HG02852 (cell line): ENCODE measurements at regions not wholly inside any gene's neighbourhood (a gene's known extent, or its start where the extent isn't known, plus 50 kb on each side); places are given as distances from the start of the nearest gene placed in this dataset.

Experiments
- ATAC-seq: cut with Tn5 transposase; IDR thresholded peaks from one replicate; pipeline ENCODE4 v1.9.1; 2021; ENCODE audit warnings: mild to moderate bottlenecking, moderate library complexity; ENCODE audit not compliant: unreplicated experiment

- no peak for ATAC-seq
Measured at GRCh38 chr12:31868965-31869364, 90.2 kb upstream of the RESF1 start.

GRCh38 chr12:31867292-31867691 lies 91.9 kb upstream of the RESF1 start:
- no peak for ATAC-seq

GRCh38 chr12:31866523-31866922 lies 92.7 kb upstream of the RESF1 start:
- ATAC-seq, result no peak

GRCh38 chr12:31865023-31865422 lies 94.2 kb upstream of the RESF1 start:
- no peak for ATAC-seq

- no peak for ATAC-seq
Measured at GRCh38 chr12:31861360-31861759, 97.9 kb upstream of the RESF1 start.

- ATAC-seq, result no peak
Measured at GRCh38 chr12:31860401-31860800, 98.8 kb upstream of the RESF1 start.

- ATAC-seq, result peak; percentile 70
Measured at GRCh38 chr12:31859232-31859977, 99.8 kb upstream of the RESF1 start.

- ATAC-seq, result no peak
Measured at GRCh38 chr12:31855427-31855826, 103.8 kb upstream of the RESF1 start.

GRCh38 chr12:31853977-31854376 lies 105.2 kb upstream of the RESF1 start:
- no peak for ATAC-seq

GRCh38 chr12:31853520-31853919 lies 105.7 kb upstream of the RESF1 start:
- ATAC-seq, result no peak

GRCh38 chr12:31850268-31850667 lies 108.9 kb upstream of the RESF1 start:
- ATAC-seq, result no peak

- no peak for ATAC-seq
Measured at GRCh38 chr12:31849090-31849687, 110.0 kb upstream of the RESF1 start.

GRCh38 chr12:31846405-31846804 lies 112.8 kb upstream of the RESF1 start:
- no peak for ATAC-seq

- no peak for ATAC-seq
Measured at GRCh38 chr12:31845613-31846322, 113.4 kb upstream of the RESF1 start.

GRCh38 chr12:31843398-31844095 lies 114.7 kb upstream of the AMN1 start:
- ATAC-seq, result no peak

- no peak for ATAC-seq
Measured at GRCh38 chr12:31837913-31838312, 109.1 kb upstream of the AMN1 start.

- no peak for ATAC-seq
Measured at GRCh38 chr12:31835276-31835882, 106.6 kb upstream of the AMN1 start.

- no peak for ATAC-seq
Measured at GRCh38 chr12:31834150-31834549, 105.3 kb upstream of the AMN1 start.

- ATAC-seq, result peak; percentile 70
Measured at GRCh38 chr12:31832740-31833729, 104.2 kb upstream of the AMN1 start.

GRCh38 chr12:31828071-31828470 lies 99.2 kb upstream of the AMN1 start:
- no peak for ATAC-seq
